HG02973 (cell line): ENCODE measurements at regions not wholly inside any gene's neighbourhood (a gene's known extent, or its start where the extent isn't known, plus 50 kb on each side); places are given as distances from the start of the nearest gene placed in this dataset.

ENCODE experiments used
- ATAC-seq: cut with Tn5 transposase; IDR thresholded peaks from one replicate; pipeline ENCODE4 v1.9.1; 2021; ENCODE audit warnings: moderate library complexity; ENCODE audit not compliant: unreplicated experiment

GRCh38 chr17:77772461-77772897 is 186.0 kb upstream of the TNRC6C start:
- ATAC-seq: no peak

- ATAC-seq: no peak
Measured at GRCh38 chr17:77772899-77773358, 185.6 kb upstream of the TNRC6C start.

DNA sequence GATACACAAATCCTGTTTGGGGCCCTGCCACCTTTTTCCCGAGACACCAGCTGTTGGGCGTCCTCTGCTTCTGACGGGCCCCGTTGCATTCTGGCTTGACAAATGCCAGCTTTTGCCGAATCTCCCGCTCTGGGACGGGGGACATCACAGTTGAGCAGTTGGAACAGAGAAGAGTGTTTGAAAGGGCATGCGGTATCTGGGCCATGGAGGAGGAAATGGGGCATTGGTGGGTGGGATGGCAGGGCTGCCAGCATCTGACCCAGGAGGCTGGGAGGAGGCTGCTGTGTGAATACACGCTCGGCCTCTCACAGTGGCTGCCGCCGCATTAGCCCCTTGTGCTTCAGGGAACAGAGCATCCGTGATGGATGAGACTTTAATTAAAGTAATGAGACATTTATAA is 184.3 kb upstream of the TNRC6C start:
- ATAC-seq: no peak

- ATAC-seq: no peak
Measured at GRCh38 chr17:77778636-77779489, 179.6 kb upstream of the TNRC6C start.

DNA sequence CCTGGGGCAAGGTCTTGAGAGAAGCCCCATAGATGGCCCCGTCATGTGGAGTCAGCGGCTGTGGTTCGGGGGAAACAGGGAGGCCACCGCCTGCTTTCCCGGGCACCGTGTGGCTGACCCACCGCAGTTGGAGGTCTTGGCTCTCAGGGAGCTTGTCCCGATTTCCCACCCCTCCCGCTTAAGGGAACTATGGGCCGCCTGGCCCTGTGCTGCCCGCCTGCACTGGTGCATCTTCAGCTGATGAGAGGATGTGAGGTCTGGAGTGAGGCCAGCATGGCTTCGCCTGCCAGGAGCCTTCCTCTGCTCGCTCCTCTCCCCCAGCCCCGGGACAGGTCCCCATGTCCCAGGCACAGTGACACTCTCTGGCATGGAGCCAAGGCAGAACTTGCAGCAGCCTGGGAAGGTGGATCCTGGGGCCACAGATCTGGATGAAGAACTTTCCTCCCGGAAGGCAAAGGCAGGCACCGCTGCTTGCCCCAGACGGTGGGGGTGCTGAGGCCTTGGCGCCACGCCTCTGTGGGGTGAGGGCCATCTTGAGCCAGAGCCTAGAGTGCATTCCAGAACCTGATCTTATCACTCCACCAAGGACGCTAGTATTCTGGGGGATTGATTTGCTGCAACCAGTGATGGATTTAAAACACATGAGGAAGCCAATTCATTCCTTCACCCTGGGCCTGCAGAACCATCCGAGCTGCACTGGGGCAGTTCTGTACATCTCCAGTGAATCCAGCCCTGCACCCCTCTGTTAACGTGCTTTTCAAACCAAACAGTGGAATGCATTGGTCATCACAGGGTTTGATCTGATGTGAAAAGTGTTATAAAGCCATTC is 178.6 kb upstream of the TNRC6C start:
- no peak for ATAC-seq

DNA sequence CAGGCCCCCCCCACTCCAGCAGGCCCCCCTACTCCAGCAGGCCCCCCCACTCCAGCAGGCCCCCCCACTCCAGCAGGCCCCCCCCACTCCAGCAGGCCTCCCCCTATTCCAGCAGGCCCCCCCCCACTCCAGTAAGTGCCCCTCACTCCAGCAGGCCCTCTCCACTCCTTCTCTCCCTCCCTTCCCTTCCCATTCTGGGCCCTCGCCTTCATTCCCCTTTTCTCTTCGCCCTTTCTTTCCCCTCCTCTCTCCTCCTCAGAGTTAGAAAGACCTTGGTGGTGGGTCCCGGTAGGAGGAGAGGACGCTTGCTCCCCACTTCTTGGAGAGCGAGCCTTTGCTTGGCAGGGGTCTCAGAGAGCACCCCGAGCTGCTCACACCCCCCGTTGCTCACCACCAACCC is 177.0 kb upstream of the TNRC6C start:
- no peak for ATAC-seq

DNA sequence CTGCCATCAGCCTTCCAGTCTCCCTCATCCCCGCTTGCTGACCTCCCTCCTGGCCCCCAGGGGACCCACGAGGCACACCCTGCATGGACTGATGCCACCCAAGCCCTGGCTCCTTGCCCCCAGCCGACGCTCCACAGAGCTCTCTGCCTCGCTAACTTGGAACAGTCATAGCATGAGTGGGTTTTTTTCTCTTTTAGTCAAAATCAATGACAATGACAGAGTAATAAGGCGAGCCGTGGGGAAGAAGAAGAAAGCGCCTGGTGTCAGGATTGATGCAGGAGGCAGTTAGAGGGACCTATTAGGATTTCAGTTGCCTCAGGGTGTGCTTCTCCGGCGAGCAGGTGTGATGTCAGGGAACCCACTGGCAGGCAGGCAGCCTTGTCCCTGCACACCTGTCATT is 176.3 kb upstream of the TNRC6C start:
- no peak for ATAC-seq

GRCh38 chr17:77782611-77783010 is 175.9 kb upstream of the TNRC6C start:
- no peak for ATAC-seq

DNA sequence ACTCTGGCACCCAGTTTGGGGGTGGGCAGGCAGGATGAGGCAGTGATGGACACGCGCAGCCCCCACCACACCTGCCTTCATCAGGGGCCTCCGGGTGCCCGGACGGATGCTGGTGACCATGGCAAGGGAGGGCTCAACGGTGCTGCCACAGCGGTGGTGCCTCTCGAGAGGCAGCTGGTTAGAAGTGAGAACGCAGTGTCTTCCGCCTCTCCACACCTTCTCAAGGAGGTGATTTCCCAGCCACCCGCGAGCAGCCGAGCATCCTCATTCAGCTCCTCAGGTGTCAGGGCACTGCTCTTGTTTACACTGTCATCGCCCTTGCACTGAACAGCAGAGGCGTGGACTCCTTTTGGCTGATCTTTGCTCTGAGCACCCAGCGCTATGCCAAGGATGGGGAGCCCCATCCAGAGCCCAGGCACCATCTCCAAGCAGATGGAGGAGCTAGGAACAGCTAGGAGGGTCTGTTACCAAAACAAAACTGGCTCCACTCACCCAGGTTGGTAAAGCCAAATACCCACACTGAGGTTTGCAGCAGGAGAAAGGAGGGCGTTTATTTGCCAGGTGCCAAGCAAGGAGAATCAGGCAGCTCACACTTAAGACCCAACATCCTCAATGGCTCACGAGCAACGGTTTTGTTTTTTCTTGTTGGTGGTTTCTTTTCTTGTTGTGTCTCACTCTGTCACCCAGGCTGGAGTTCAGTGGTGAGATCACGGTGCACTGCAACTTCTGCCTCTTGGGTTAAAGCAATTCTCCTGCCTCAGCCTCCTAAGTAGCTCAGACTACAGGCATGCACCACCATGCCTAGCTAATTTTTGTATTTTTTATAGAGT is 174.3 kb upstream of the TNRC6C start:
- ATAC-seq: no peak

- no peak for ATAC-seq
Measured at GRCh38 chr17:77785312-77785905, 173.1 kb upstream of the TNRC6C start.

- ATAC-seq: no peak
Measured at GRCh38 chr17:77786090-77786489, 172.4 kb upstream of the TNRC6C start.

- ATAC-seq: no peak
Measured at GRCh38 chr17:77786740-77787505, 171.6 kb upstream of the TNRC6C start.

DNA sequence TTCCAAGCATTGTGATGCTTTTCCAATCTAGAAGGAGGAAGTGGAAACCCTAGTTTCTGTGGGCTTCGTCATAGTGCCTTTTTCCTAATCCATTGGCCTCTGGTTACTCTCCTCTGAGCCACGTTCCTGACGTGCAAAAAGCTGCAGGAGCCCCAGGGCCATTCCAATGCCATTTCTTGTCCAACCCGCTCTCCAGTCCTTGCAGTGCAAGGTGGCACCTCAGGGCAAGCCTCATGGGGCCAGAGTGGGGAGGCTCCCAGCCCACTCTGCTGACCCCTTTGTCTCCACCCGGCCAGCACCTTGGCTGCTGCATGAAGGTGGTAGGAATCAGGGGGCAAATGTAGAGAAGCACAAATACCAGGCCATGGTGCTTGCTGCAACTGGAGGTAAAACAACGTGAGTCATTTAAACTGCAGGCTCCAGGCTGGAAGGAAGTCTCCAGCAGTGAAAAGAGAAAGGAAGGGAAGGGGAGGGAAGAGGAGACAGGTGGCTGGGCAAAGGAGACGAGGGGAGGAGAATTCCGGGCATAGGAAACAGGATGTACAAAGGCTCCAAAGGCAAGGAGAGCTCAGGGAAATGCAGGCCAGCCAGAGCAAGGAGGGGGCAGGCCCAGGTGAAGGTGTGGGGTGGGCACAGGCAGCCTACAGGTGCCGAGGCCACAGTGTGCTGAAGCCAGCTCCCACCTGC is 168.2 kb upstream of the TNRC6C start:
- ATAC-seq: no peak

- ATAC-seq: no peak
Measured at GRCh38 chr17:77792626-77793025, 165.9 kb upstream of the TNRC6C start.

GRCh38 chr17:77793146-77793970 is 165.1 kb upstream of the TNRC6C start:
- ATAC-seq: no peak

GRCh38 chr17:77793971-77794235 is 164.6 kb upstream of the TNRC6C start:
- no peak for ATAC-seq

DNA sequence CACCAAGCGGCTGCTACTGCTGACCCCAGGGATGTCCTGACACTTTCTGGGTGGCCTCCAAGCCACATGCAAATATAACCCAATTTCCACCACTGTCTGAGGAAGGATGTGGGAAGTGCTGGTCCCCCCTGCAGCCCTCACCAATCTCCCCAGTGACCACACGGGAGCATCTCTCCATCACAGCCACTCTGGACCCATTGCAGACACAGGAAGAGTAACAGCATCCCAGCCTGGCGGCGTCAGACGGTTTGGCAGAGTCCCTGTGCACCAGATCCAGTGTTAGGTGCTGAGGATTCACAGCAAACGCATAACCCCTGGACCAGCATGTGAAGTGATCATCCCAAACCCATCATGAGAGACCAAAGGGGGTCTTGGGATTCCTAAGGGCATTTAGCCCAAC is 163.7 kb upstream of the TNRC6C start:
- no peak for ATAC-seq

DNA sequence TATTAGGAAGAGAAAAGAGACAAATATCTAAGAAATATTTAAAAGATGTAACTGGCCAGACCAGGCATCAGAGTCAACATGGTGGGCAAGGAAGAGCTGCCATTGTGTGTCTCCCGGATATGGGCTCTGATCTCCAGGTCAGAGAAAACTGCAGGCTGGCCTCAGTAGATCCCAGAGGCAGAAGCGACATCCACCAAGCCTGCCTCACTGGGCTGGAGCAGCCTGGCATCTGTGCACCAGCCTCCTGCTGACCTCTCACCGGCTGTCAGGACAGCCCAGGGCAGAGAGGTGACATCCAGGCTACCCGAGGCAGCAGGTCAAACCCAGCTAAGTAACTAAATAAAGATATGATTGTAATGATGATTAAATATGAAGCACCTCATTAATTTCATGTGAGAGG is 162.8 kb upstream of the TNRC6C start:
- ATAC-seq: no peak
